ENCODE measurements at regions not wholly inside any gene's neighbourhood (a gene's known extent, or its start where the extent isn't known, plus 50 kb on each side); places are given as distances from the start of the nearest gene placed in this dataset.
"Not testable (repeated sequence)": the region's sequence is repeated elsewhere in the genome, so short reads cannot be mapped to it uniquely, and the experiment has no call there.

GRCh38 chr5:98144710-98145109 is 628.8 kb upstream of the RGMB start:
- no peak overlapping the region for H3K4me3 ChIP-seq (ENCODE audit: low read length)
- TF ChIP-seq ZNF274 (IDR thresholded peaks at IDR 0.05; ENCODE audit: low read depth, low read length): no peak

GRCh38 chr5:98157368-98157767 is 616.1 kb upstream of the RGMB start:
- TF ChIP-seq ZNF274 (IDR thresholded peaks at IDR 0.05; ENCODE audit: low read depth, low read length): no peak

GRCh38 chr5:98158440-98158839 is 615.0 kb upstream of the RGMB start:
- TF ChIP-seq ZNF274 (IDR thresholded peaks at IDR 0.05; ENCODE audit: low read depth, low read length): no peak
- no peak overlapping the region for H3K4me3 ChIP-seq (ENCODE audit: low read length)

More at GRCh38 chr5:98157368-98157767, 616.1 kb upstream of the RGMB start:
- H3K4me3 ChIP-seq (ENCODE audit: low read length): no peak overlapping the region

- no peak overlapping the region for H3K4me3 ChIP-seq (ENCODE audit: low read length)
- no peak for TF ChIP-seq ZNF274 (IDR thresholded peaks at IDR 0.05; ENCODE audit: low read depth, low read length)
Measured at GRCh38 chr5:98163796-98164493, 609.5 kb upstream of the RGMB start.

GRCh38 chr5:98168871-98169270 is 604.6 kb upstream of the RGMB start:
- no peak for TF ChIP-seq ZNF274 (IDR thresholded peaks at IDR 0.05; ENCODE audit: low read depth, low read length)
- no peak overlapping the region for H3K4me3 ChIP-seq (ENCODE audit: low read length)

GRCh38 chr5:98170994-98171393 is 602.5 kb upstream of the RGMB start:
- TF ChIP-seq ZNF274 (IDR thresholded peaks at IDR 0.05; ENCODE audit: low read depth, low read length): no peak
- no peak overlapping the region for H3K4me3 ChIP-seq (ENCODE audit: low read length)

GRCh38 chr5:98173334-98173733 is 600.1 kb upstream of the RGMB start:
- no peak overlapping the region for H3K4me3 ChIP-seq (ENCODE audit: low read length)

GRCh38 chr5:98175474-98175873 is 598.0 kb upstream of the RGMB start:
- no peak overlapping the region for H3K4me3 ChIP-seq (ENCODE audit: low read length)
- no peak for TF ChIP-seq ZNF274 (IDR thresholded peaks at IDR 0.05; ENCODE audit: low read depth, low read length)

More at GRCh38 chr5:98173334-98173733, 600.1 kb upstream of the RGMB start:
- no peak for TF ChIP-seq ZNF274 (IDR thresholded peaks at IDR 0.05; ENCODE audit: low read depth, low read length)

GRCh38 chr5:98179791-98180755 is 593.4 kb upstream of the RGMB start:
- TF ChIP-seq ZNF274 (IDR thresholded peaks at IDR 0.05; ENCODE audit: low read depth, low read length): no peak
- no peak overlapping the region for H3K4me3 ChIP-seq (ENCODE audit: low read length)

GRCh38 chr5:98186128-98186527 is 587.3 kb upstream of the RGMB start:
- H3K4me3 ChIP-seq (ENCODE audit: low read length): no peak overlapping the region
- TF ChIP-seq ZNF274 (IDR thresholded peaks at IDR 0.05; ENCODE audit: low read depth, low read length): no peak

GRCh38 chr5:98187945-98188344 is 585.5 kb upstream of the RGMB start:
- H3K4me3 ChIP-seq (ENCODE audit: low read length): no peak overlapping the region
- no peak for TF ChIP-seq ZNF274 (IDR thresholded peaks at IDR 0.05; ENCODE audit: low read depth, low read length)

GRCh38 chr5:98190344-98190743 is 583.1 kb upstream of the RGMB start:
- not testable (repeated sequence) for H3K4me3 ChIP-seq (ENCODE audit: low read length)

GRCh38 chr5:98193921-98194760 is 579.3 kb upstream of the RGMB start:
- no peak overlapping the region for H3K4me3 ChIP-seq (ENCODE audit: low read length)
- no peak for TF ChIP-seq ZNF274 (IDR thresholded peaks at IDR 0.05; ENCODE audit: low read depth, low read length)
